ENCODE measurements at regions not wholly inside any gene's neighbourhood (a gene's known extent, or its start where the extent isn't known, plus 50 kb on each side); places are given as distances from the start of the nearest gene placed in this dataset.

- DNase-seq (ENCODE audit: low spot score), result no peak
Measured at GRCh38 chr13:109516186-109516585, 270.2 kb downstream of the IRS2 start.

GRCh38 chr13:109510013-109510412 lies 276.4 kb downstream of the IRS2 start:
- no peak for DNase-seq (ENCODE audit: low spot score)

GRCh38 chr13:109509154-109509900 lies 277.1 kb downstream of the IRS2 start:
- DNase-seq (ENCODE audit: low spot score), result no peak

GRCh38 chr13:109500146-109500773 lies 286.1 kb downstream of the IRS2 start:
- DNase-seq (ENCODE audit: low spot score), result no peak

GRCh38 chr13:109497917-109498316 lies 288.5 kb downstream of the IRS2 start:
- no peak for DNase-seq (ENCODE audit: low spot score)

GRCh38 chr13:109496216-109496615 lies 290.2 kb downstream of the IRS2 start:
- DNase-seq (ENCODE audit: low spot score), result no peak

GRCh38 chr13:109494925-109495369 lies 291.4 kb downstream of the IRS2 start:
- DNase-seq (ENCODE audit: low spot score), result no peak

- no peak for DNase-seq (ENCODE audit: low spot score)
Measured at GRCh38 chr13:109485136-109485794, 301.1 kb downstream of the IRS2 start.

- DNase-seq (ENCODE audit: low spot score), result peak; percentile 20
Measured at GRCh38 chr13:109483284-109483683, 303.1 kb downstream of the IRS2 start.

- DNase-seq (ENCODE audit: low spot score), result no peak
Measured at GRCh38 chr13:109481040-109481439, 305.3 kb downstream of the IRS2 start.

- no peak for DNase-seq (ENCODE audit: low spot score)
Measured at GRCh38 chr13:109480011-109480955, 306.1 kb downstream of the IRS2 start.

- DNase-seq (ENCODE audit: low spot score), result no peak
Measured at GRCh38 chr13:109479534-109479933, 306.8 kb downstream of the IRS2 start.

- no peak for DNase-seq (ENCODE audit: low spot score)
Measured at GRCh38 chr13:109476001-109476400, 310.4 kb downstream of the IRS2 start.

- no peak for DNase-seq (ENCODE audit: low spot score)
Measured at GRCh38 chr13:109468123-109468522, 318.3 kb downstream of the IRS2 start.

GRCh38 chr13:109465148-109465547 lies 321.2 kb downstream of the IRS2 start:
- no peak for DNase-seq (ENCODE audit: low spot score)

GRCh38 chr13:109454167-109454917 lies 332.0 kb downstream of the IRS2 start:
- no peak for DNase-seq (ENCODE audit: low spot score)

GRCh38 chr13:109451726-109452125 lies 334.7 kb downstream of the IRS2 start:
- no peak for DNase-seq (ENCODE audit: low spot score)

- no peak for DNase-seq (ENCODE audit: low spot score)
Measured at GRCh38 chr13:109448629-109449028, 337.8 kb downstream of the IRS2 start.

GRCh38 chr13:109447667-109448066 lies 338.7 kb downstream of the IRS2 start:
- no peak for DNase-seq (ENCODE audit: low spot score)

- DNase-seq (ENCODE audit: low spot score), result no peak
Measured at GRCh38 chr13:109440320-109440719, 346.1 kb downstream of the IRS2 start.

GRCh38 chr13:109439813-109440212 lies 346.6 kb downstream of the IRS2 start:
- DNase-seq (ENCODE audit: low spot score), result no peak
